ENCODE measurements at regions not wholly inside any gene's neighbourhood (a gene's known extent, or its start where the extent isn't known, plus 50 kb on each side); places are given as distances from the start of the nearest gene placed in this dataset.

- TF ChIP-seq, protein P1, sequence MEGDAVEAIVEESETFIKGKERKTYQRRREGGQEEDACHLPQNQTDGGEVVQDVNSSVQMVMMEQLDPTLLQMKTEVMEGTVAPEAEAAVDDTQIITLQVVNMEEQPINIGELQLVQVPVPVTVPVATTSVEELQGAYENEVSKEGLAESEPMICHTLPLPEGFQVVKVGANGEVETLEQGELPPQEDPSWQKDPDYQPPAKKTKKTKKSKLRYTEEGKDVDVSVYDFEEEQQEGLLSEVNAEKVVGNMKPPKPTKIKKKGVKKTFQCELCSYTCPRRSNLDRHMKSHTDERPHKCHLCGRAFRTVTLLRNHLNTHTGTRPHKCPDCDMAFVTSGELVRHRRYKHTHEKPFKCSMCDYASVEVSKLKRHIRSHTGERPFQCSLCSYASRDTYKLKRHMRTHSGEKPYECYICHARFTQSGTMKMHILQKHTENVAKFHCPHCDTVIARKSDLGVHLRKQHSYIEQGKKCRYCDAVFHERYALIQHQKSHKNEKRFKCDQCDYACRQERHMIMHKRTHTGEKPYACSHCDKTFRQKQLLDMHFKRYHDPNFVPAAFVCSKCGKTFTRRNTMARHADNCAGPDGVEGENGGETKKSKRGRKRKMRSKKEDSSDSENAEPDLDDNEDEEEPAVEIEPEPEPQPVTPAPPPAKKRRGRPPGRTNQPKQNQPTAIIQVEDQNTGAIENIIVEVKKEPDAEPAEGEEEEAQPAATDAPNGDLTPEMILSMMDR (IDR thresholded peaks at IDR 0.05) = no peak
- DNase-seq = no peak
- H3K36me3 ChIP-seq = no peaks in the 10 kb centered on the region
- no peak overlapping the region for H3K4me3 ChIP-seq
- H3K27ac ChIP-seq = no peak overlapping the region
- no peak for ATAC-seq
- intact Hi-C loops (cut with DNase I) = no loop called here
- H3K4me1 ChIP-seq = no peaks in the 10 kb centered on the region
- WGBS, 2 donors = 72 to 77% methylated on average over 4 of the region's 4 CpGs
- peaks cover 0 to 5% (median 0%) of the 10 kb centered on the region in 7 donors for H3K27me3 ChIP-seq
- H3K9me3 ChIP-seq = no peaks in the 10 kb centered on the region
Measured at GRCh38 chr10:47222461-47222860, 77.5 kb upstream of the GDF10 start.

DNA sequence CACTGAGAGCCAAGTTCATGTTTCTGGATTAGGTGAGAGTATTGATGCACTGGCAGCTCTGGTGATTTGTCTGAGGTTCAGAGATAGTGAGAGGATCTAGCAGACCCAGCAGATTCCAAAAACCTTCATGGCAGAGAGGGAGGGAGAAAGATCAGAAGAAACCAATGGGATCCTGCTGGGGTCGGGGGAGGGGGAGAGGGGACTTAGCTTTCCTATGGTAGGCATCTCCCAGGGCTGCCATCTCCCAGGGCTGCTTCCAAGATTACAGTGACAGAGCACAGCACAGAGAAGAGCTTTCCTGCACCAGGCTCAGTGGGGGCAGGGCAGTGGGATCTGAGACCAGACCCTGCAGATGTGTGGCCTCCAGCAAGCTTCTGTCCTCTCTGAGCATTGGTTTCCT is 76.8 kb upstream of the GDF10 start:
- Histone ChIP-seq H3K4me3 (no peak overlapping the region), H3K36me3 (no peaks in the 10 kb centered on the region), H3K27ac (no peak overlapping the region), H3K27me3 (peaks cover 0 to 5% (median 0%) of the 10 kb centered on the region in 7 donors), H3K9me3 (peaks cover 0 to 6% (median 0%) of the 10 kb centered on the region in 11 donors), H3K4me1 (no peaks in the 10 kb centered on the region)
- intact Hi-C loops (cut with DNase I) = no loop called here
- DNase-seq (no peak), ATAC-seq (no peak)
- 73 to 89% methylated on average over 1 of the region's 1 CpG for WGBS, 2 donors
- TF ChIP-seq, protein P1 (IDR thresholded peaks at IDR 0.05) = no peak

- peaks cover 0 to 19% (median 0%) of the 10 kb centered on the region in 11 donors for H3K9me3 ChIP-seq
- WGBS, 2 donors = 70 to 79% methylated on average over 2 of the region's 2 CpGs
Measured at GRCh38 chr10:47224546-47225218, 75.3 kb upstream of the GDF10 start.

DNA sequence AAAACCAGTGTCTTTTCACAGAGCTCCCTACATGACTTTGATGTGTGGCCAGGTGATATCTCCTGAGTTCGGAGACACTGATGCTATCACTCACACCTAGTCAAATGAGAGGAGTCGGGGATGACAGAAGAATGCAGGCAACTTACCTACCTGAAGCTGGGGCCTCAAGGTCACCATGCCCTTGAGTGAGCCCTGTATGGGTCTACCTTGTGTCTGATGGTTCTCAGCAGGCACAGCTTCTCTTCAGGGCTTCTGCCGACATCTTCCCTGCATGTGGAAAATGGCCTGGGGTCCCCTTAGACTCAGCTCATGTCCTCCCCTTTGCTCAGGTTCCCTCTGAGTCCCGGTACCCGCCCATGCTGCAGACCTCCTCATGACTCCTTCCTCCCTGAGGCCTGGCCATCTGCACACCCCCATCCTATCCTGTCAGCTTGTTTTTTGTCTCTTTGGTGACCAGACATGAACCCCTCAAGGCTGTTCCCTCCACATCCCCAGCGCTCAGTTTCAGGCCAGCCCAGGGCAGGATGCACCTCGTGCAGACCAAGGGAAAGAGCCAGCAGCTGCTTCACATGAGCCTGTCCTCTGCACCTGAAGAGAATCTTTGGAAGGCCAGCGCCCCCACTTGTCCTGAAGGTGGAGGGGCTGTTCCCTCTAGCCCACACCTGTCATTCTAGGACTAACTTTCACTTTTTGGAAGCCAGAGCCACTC is 74.6 kb upstream of the GDF10 start:
- H3K9me3 ChIP-seq = peaks cover 0 to 21% (median 0%) of the 10 kb centered on the region in 11 donors
- no peaks in the 10 kb centered on the region for H3K36me3 ChIP-seq
- no peaks in the 10 kb centered on the region for H3K27me3 ChIP-seq
- H3K4me1 ChIP-seq = peaks cover 0 to 3% (median 0%) of the 10 kb centered on the region in 9 donors
- H3K27ac ChIP-seq = no peak overlapping the region
- intact Hi-C loops (cut with DNase I) = no loop called here
- WGBS, 2 donors = 78 to 83% methylated on average over 8 of the region's 8 CpGs
- H3K4me3 ChIP-seq = no peak overlapping the region
- no peak for ATAC-seq
- TF ChIP-seq, protein P1 (IDR thresholded peaks at IDR 0.05) = no peak
- DNase-seq = no peak

More at GRCh38 chr10:47224546-47225218, 75.3 kb upstream of the GDF10 start:
- Histone ChIP-seq H3K4me3 (no peak overlapping the region), H3K27me3 (peaks cover 0 to 4% (median 0%) of the 10 kb centered on the region in 7 donors), H3K4me1 (no peaks in the 10 kb centered on the region), H3K36me3 (no peaks in the 10 kb centered on the region), H3K27ac (no peak overlapping the region)
- DNase-seq (no peak), ATAC-seq (no peak)
- intact Hi-C loops (cut with DNase I) = no loop called here
- TF ChIP-seq, protein P1 (IDR thresholded peaks at IDR 0.05) = no peak
